ENCODE measurements at regions not wholly inside any gene's neighbourhood (a gene's known extent, or its start where the extent isn't known, plus 50 kb on each side); places are given as distances from the start of the nearest gene placed in this dataset.

- TF ChIP-seq CTCF (IDR thresholded peaks at IDR 0.05; ENCODE audit: insufficient read depth, low read depth, low read length): no peak
- TF ChIP-seq EZH2 (IDR thresholded peaks at IDR 0.05; ENCODE audit: insufficient read depth, low read length): no peak
Observed at GRCh38 chr4:43765514-43765913, 683.1 kb downstream of the KCTD8 start.
